GM12878 (cell line): ENCODE measurements at regions not wholly inside any gene's neighbourhood (a gene's known extent, or its start where the extent isn't known, plus 50 kb on each side); places are given as distances from the start of the nearest gene placed in this dataset.

Experiments used
- ATAC-seq: fragments of 200-7000 bp; cut with Tn5 transposase; 3 replicates; pipeline ENCODE4 v1.9.1; 2020; ENCODE audit warnings: mild to moderate bottlenecking, moderate library complexity
- BruUV-seq: library from RNA; stranded (reverse); fragments of 400-500 nt; replicated peaks from 2 replicates; lab custom pipeline; 2021; lab: Mats Ljungman, UMichigan
- CTCF ChIA-PET: fragments of 300-600 bp; sonication (Branson Sonifier 250); formaldehyde crosslinking; extraction: SDS; loops from one replicate; lab custom pipeline; 2021; ENCODE audit warnings: inconsistent platforms; lab: Yijun Ruan, JAX
- POLR2A ChIA-PET: fragments of 350-600 bp; formaldehyde crosslinking; extraction: SDS; loops from one replicate; lab custom pipeline; 2021; ENCODE audit warnings: inconsistent platforms; lab: Charles Lee
- RAD21 ChIA-PET: fragments of 300-600 bp; sonication (Branson Sonifier 250); formaldehyde crosslinking; loops from one replicate; lab custom pipeline; 2023; ENCODE audit warnings: antibody characterized with exemption; ENCODE audit not compliant: unreplicated experiment; lab: Charles Lee
- SMC1A ChIA-PET: fragments of 300-600 bp; sonication (Branson Sonifier 250); formaldehyde crosslinking; loops from one replicate; lab custom pipeline; 2023; ENCODE audit not compliant: unreplicated experiment, uncharacterized antibody; lab: Charles Lee
- DNase-seq: peaks from one replicate; pipeline ENCODE4 v3.0.0-alpha.2; 2011; ENCODE audit warnings: low read depth, low spot score
- FAIRE-seq: peaks from 3 replicates; lab custom pipeline; 2011; peaks lifted over from hg19 to GRCh38; lab: Jason Lieb, UNC
- H2AFZ ChIP-seq: 2 replicates; pipeline ENCODE4 v1.6.0; 2011; ENCODE audit warnings: low read depth, low read length, control low read depth; ENCODE audit not compliant: control insufficient read depth
- H3K27ac ChIP-seq: 2 replicates; pipeline ENCODE4 v1.5.1; 2011; ENCODE audit warnings: control low read depth; ENCODE audit not compliant: control insufficient read depth, insufficient read depth
- H3K27me3 ChIP-seq, 2 experiments: replicated peaks in 1 of 2; 2 replicates each; pipeline versions ENCODE4 v1.6.0 to v1.6.1; 2011; ENCODE audit warnings: low read length in 1 of 2; ENCODE audit not compliant: control insufficient read depth in 2 of 2, insufficient read depth in 2 of 2
- H3K36me3 ChIP-seq, 2 experiments: 2 replicates each; pipeline ENCODE4 v1.5.1; 2011; ENCODE audit warnings: low read length in 1 of 2; ENCODE audit not compliant: control insufficient read depth in 2 of 2, insufficient read depth in 2 of 2
- H3K4me1 ChIP-seq: 2 replicates; pipeline ENCODE4 v1.6.1; 2011; ENCODE audit warnings: mild to moderate bottlenecking, low read length, moderate library complexity, mixed read lengths; ENCODE audit not compliant: control insufficient read depth, insufficient read depth
- H3K4me2 ChIP-seq: 2 replicates; pipeline ENCODE4 v1.6.0; 2011; ENCODE audit warnings: control low read depth; ENCODE audit not compliant: control insufficient read depth, insufficient read depth
- H3K4me3 ChIP-seq: fragments of 200-600 bp; sonication (generic); 2 replicates; pipeline ENCODE4 v1.5.1; 2016
- H3K79me2 ChIP-seq: 2 replicates; pipeline ENCODE4 v1.6.0; 2011; ENCODE audit warnings: low read length; ENCODE audit not compliant: control insufficient read depth, insufficient read depth
- H3K9ac ChIP-seq: 2 replicates; pipeline ENCODE4 v1.8.0; 2011; ENCODE audit warnings: low read length, control low read depth, mixed read lengths; ENCODE audit not compliant: control insufficient read depth, insufficient read depth
- H3K9me3 ChIP-seq: replicated peaks from 3 replicates; pipeline ENCODE4 v1.5.1; 2011; ENCODE audit warnings: mild to moderate bottlenecking, low read length; ENCODE audit not compliant: control insufficient read depth, insufficient read depth
- H4K20me1 ChIP-seq: 2 replicates; pipeline ENCODE4 v1.6.0; 2011; ENCODE audit not compliant: control insufficient read depth, insufficient read depth
- BRCA1 ChIP-seq: IDR thresholded peaks from 2 replicates; pipeline ENCODE4 v1.6.1; 2011; ENCODE audit warnings: low read depth, low read length, improper control_type of control experiment
- CREM ChIP-seq: IDR thresholded peaks from 2 replicates; pipeline ENCODE4 v1.6.1; 2014; ENCODE audit warnings: antibody characterized with exemption, low read depth
- IKZF2 ChIP-seq, 2 experiments: fragments of 450-650 bp; IDR thresholded peaks; 2 replicates each; pipeline ENCODE4 v1.6.1; 2017; ENCODE audit warnings: mild to moderate bottlenecking in 2 of 2, moderate library complexity in 2 of 2
- NR2C1 ChIP-seq: fragments of 450-650 bp; IDR thresholded peaks from 2 replicates; pipeline ENCODE4 v1.6.1; 2017; ENCODE audit warnings: antibody characterized with exemption, mild to moderate bottlenecking, moderate library complexity
- RAD21 ChIP-seq: IDR thresholded peaks from 2 replicates; pipeline ENCODE4 v1.6.1; 2011; ENCODE audit warnings: mild to moderate bottlenecking, low read depth, low read length, moderate library complexity; ENCODE audit not compliant: insufficient read depth
- RAD51 ChIP-seq: fragments of 450-650 bp; IDR thresholded peaks from 2 replicates; pipeline ENCODE4 v1.6.1; 2016; ENCODE audit warnings: moderate library complexity, mild to moderate bottlenecking, inconsistent platforms
- RFX5 ChIP-seq: IDR thresholded peaks from 2 replicates; pipeline ENCODE4 v1.6.1; 2011; ENCODE audit warnings: low read depth, low read length, improper control_type of control experiment
- SMAD1 ChIP-seq: fragments of 450-650 bp; IDR thresholded peaks from 2 replicates; pipeline ENCODE4 v1.6.1; 2018; ENCODE audit warnings: mild to moderate bottlenecking, low read depth; ENCODE audit not compliant: partially characterized antibody
- SMAD5 ChIP-seq: IDR thresholded peaks from 2 replicates; pipeline ENCODE4 v1.6.1; 2016; ENCODE audit warnings: antibody characterized with exemption, low read depth
- SMC3 ChIP-seq: IDR thresholded peaks from 2 replicates; pipeline ENCODE4 v1.6.1; 2011; ENCODE audit warnings: low read length, improper control_type of control experiment, borderline replicate concordance
- SREBF2 ChIP-seq: IDR thresholded peaks from 2 replicates; pipeline ENCODE4 v1.6.1; 2012; ENCODE audit warnings: mild to moderate bottlenecking, low read length
- ZNF207 ChIP-seq: fragments of 450-650 bp; IDR thresholded peaks from 2 replicates; pipeline ENCODE4 v1.6.1; 2014; ENCODE audit warnings: antibody characterized with exemption, mild to moderate bottlenecking, borderline replicate concordance
- ZNF217 ChIP-seq: fragments of 450-650 bp; IDR thresholded peaks from 2 replicates; pipeline ENCODE4 v1.6.1; 2017; ENCODE audit warnings: antibody characterized with exemption, mild to moderate bottlenecking
- ZNF622 ChIP-seq: fragments of 450-650 bp; IDR thresholded peaks from 2 replicates; pipeline ENCODE4 v1.6.1; 2017; ENCODE audit warnings: mild to moderate bottlenecking, inconsistent platforms
- WGBS: methylation state at CpG from one replicate; pipeline ENCODE4 v1.1.6; 2016; ENCODE audit warnings: low lambda C conversion rate; ENCODE audit not compliant: insufficient replicate concordance, insufficient coverage; ENCODE audit errors: missing lambda C conversion rate; 5-methylcytosine and 5-hydroxymethylcytosine counted together
- in situ Hi-C: fragments of 300-500 bp; cut with MboI; formaldehyde crosslinking; loops from 9 replicates; pipeline ENCODE4 v1.14.3; 2018; ENCODE audit warnings: mixed read lengths
- intact Hi-C: fragments of 100-400 bp; cut with micrococcal nuclease; formaldehyde crosslinking; loops from one replicate; pipeline ENCODE4 v1.14.2; 2022; ENCODE audit not compliant: unreplicated experiment
- TF ChIP-seq, protein P1 (sequence below), 3 experiments: IDR thresholded peaks in 2 of 3; conservative IDR thresholded peaks in 1 of 3; 2 replicates each; pipeline ENCODE4 v1.5.1; 2011; ENCODE audit warnings: low read depth in 3 of 3, low read length in 3 of 3, mild to moderate bottlenecking in 3 of 3, control low read depth in 2 of 3, moderate library complexity in 2 of 3, inconsistent platforms in 1 of 3, mixed read lengths in 1 of 3; ENCODE audit not compliant: control insufficient read depth in 2 of 3, insufficient read depth in 1 of 3; ENCODE audit errors: extremely low read depth in 1 of 3

DNA sequence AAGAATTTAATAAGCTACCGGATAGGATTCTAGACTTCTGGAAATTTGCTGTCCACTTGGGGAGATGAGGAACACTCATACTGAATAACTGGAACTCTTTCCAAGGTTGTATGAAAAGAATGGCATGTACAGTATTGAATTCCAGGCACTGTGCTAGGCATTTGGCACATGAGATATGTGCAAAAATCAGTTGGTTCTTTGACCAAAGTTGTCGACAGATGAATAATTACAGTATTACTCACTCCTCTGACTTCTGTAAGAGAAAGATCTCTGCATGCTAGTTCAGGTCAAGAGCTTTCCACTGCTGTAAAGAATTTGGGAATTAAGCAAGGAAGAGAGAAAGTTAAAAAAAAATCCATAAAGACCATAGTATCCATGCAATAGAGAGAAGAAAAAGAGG, 764.7 kb downstream of the BCL11B start:
- Histone ChIP-seq H3K36me3 (no peaks in the 10 kb centered on the region), H3K4me3 (no peak overlapping the region), H3K9ac (no peak overlapping the region), H2AFZ (no peak overlapping the region), H3K4me1 (no peaks in the 10 kb centered on the region), H4K20me1 (no peaks in the 10 kb centered on the region), H3K27ac (no peak overlapping the region), H3K79me2 (no peaks in the 10 kb centered on the region), H3K4me2 (no peak overlapping the region), H3K9me3 (no peaks in the 10 kb centered on the region; the same call in 2 of the 3 replicates), H3K27me3 (no peaks in the 10 kb centered on the region)
- BruUV-seq, result no TSS peak
- TF ChIP-seq, protein P1, sequence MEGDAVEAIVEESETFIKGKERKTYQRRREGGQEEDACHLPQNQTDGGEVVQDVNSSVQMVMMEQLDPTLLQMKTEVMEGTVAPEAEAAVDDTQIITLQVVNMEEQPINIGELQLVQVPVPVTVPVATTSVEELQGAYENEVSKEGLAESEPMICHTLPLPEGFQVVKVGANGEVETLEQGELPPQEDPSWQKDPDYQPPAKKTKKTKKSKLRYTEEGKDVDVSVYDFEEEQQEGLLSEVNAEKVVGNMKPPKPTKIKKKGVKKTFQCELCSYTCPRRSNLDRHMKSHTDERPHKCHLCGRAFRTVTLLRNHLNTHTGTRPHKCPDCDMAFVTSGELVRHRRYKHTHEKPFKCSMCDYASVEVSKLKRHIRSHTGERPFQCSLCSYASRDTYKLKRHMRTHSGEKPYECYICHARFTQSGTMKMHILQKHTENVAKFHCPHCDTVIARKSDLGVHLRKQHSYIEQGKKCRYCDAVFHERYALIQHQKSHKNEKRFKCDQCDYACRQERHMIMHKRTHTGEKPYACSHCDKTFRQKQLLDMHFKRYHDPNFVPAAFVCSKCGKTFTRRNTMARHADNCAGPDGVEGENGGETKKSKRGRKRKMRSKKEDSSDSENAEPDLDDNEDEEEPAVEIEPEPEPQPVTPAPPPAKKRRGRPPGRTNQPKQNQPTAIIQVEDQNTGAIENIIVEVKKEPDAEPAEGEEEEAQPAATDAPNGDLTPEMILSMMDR (IDR thresholded peaks at IDR 0.05 in 2 of 3, conservative IDR thresholded peaks at IDR 0.05 in 1 of 3; ENCODE audit: control insufficient read depth in 2 of 3, extremely low read depth in 1 of 3, insufficient read depth in 1 of 3, low read depth in 3 of 3, low read length in 3 of 3), result no peak
- TF ChIP-seq SMAD1, result no peak
- no peak for TF ChIP-seq ZNF217
- TF ChIP-seq SREBF2, result no peak
- no peak for TF ChIP-seq RAD21
- no peak for TF ChIP-seq SMAD5
- no peak for TF ChIP-seq SMC3
- TF ChIP-seq IKZF2 (IDR thresholded peaks at IDR 0.05), result no peak
- TF ChIP-seq RAD51, result no peak
- no peak for TF ChIP-seq BRCA1
- no peak for TF ChIP-seq ZNF622
- TF ChIP-seq NR2C1, result no peak
- TF ChIP-seq CREM, result no peak
- TF ChIP-seq ZNF207, result no peak
- no peak for TF ChIP-seq RFX5
- ATAC-seq (no peak), FAIRE-seq (no peak), DNase-seq (no peak)
- RAD21 ChIA-PET, result interaction anchor here (0.7 to 0.8 kb wide), 2 partner anchors 14 to 15 kb away, joined by 3 read pairs; no protein-coding TSS in a partner anchor
- intact Hi-C loops, result no loop called here
- POLR2A ChIA-PET, result no interaction called here
- in situ Hi-C loops, result no loop called here
- WGBS, result 0% methylated on average over 2 of the region's 2 CpGs
- CTCF ChIA-PET, result interaction anchor here (0.7 to 1.6 kb wide), 2 partner anchors 8 to 14 kb away, joined by 4 to 5 read pairs; no protein-coding TSS in a partner anchor
- SMC1A ChIA-PET, result interaction anchor here (0.6 to 2.9 kb wide), 3 partner anchors 14 to 94 kb away, joined by 3 to 10 read pairs (median 3); no protein-coding TSS in a partner anchor
